Epithelial cell of proximal tubule (primary cell): ENCODE measurements at regions not wholly inside any gene's neighbourhood (a gene's known extent, or its start where the extent isn't known, plus 50 kb on each side); places are given as distances from the start of the nearest gene placed in this dataset.
"Not testable (repeated sequence)": the region's sequence is repeated elsewhere in the genome, so short reads cannot be mapped to it uniquely, and the experiment has no call there.

Experiments used
- DNase-seq: peaks from one replicate; pipeline ENCODE4 v3.0.0-alpha.2; 2011; ENCODE audit warnings: low read depth
- H3K4me3 ChIP-seq: 2 replicates; pipeline ENCODE4 v1.5.1; 2011; ENCODE audit warnings: low read depth, mild to moderate bottlenecking, low read length
- CTCF ChIP-seq: conservative IDR thresholded peaks from 2 replicates; pipeline ENCODE4 v1.5.1; 2012; ENCODE audit warnings: low read depth, mild to moderate bottlenecking, low read length

DNA sequence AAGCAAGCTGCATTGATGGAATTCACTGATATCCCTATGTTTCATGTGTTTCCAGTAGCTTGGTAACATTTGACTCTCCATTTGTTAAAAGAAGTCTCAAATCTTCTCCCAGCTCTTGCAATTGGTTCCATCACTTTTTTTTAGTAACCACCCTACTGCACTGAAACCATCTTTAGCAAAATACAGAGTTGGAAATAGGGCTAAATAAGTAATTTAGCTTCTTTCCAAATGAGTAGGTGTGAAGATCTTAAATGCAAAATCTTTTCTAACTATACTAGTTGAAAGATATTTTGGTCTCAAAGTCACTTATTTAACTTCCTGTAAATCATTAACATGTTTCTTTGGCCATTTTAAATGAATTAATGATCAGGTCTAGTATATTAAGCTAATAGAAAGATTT lies 138.1 kb downstream of the DIRAS2 start:
- H3K4me3 ChIP-seq: no peak overlapping the region
- DNase-seq: no peak
- TF ChIP-seq CTCF: no peak

DNA sequence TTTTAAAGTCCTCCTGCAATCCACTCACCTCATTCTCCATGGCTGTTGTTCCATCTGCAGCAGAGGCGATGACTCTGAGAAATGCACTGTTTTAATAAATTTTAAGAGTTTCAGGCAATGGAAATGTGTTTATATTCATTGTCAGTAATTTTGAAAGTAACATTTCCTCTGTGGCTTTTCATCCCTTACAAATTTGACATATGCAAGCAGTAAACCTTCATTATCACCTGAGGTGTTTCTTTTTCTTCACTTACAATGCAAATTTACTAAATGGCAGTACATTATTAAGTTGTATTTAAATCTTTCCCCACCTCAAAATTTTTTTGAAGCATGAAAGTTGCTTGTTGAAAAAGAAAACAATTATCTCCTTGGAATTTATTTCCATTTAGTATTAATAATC lies 136.9 kb downstream of the DIRAS2 start:
- TF ChIP-seq CTCF: no peak
- H3K4me3 ChIP-seq: no peak overlapping the region
- DNase-seq: no peak

DNA sequence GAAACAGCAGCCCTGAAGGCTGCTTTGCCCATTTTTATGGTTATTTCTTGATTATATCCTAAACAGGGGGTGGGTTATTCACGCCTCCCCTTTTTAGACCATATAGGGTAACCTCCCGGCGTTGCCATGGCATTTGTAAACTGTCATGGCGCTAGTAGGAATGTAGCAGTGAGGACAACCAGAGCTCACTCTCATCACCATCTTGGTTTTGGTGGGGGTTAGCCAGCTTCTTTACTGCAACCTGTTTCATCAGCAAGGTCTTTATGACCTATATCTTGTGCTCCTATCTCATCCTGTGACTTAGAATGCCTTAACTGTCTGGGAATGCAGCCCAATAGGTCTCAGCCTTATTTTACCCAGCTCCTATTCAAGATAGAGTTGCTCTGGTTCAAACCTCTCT lies 136.2 kb downstream of the DIRAS2 start:
- H3K4me3 ChIP-seq, DNase-seq: not testable (repeated sequence)

DNA sequence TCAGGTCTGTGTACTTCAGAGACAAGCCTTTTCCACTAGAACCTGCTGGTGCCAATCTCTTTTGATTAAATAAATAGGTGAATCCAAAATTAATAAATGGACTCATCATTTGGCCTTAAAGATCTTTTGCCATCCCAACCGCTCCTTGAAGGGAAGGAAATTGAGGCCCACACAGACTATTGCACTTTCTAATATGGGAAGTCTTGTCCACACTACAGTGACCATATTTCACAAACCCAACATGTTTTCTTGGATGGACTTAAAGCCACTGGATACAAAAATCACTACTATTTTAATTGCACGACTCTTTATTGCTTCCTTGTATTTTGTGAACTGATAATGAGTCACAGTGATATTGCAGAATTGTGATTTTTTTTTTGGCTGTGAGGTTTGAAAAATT lies 135.0 kb downstream of the DIRAS2 start:
- H3K4me3 ChIP-seq: no peak overlapping the region
- no peak for TF ChIP-seq CTCF
- DNase-seq: no peak

GRCh38 chr9:90508940-90509339 lies 133.7 kb downstream of the DIRAS2 start:
- DNase-seq: no peak
- H3K4me3 ChIP-seq: no peak overlapping the region
- no peak for TF ChIP-seq CTCF

DNA sequence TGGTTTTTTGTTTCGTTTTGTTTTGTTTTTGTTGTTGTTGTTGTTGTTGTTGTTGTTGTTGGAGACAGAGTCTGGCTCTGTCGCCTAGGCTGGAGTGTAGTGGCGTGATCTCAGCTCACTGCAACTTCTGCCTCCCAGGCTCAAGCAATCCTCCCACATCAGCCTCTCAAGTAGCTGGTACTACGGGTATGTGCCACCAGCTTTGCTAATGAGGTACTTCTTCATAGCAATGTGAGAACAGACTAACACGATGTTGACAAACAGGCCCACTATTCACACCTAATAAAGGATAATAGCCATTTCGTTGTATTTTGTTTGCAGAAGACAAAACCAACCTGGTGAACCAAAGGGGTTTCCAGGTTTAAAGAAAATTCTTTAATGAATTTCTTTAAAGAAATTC lies 130.9 kb downstream of the DIRAS2 start:
- H3K4me3 ChIP-seq: no peak overlapping the region
- TF ChIP-seq CTCF: no peak
- no peak for DNase-seq

- DNase-seq: no peak
- H3K4me3 ChIP-seq: no peak overlapping the region
- no peak for TF ChIP-seq CTCF
Observed at GRCh38 chr9:90514877-90515276, 127.7 kb downstream of the DIRAS2 start.

GRCh38 chr9:90515510-90515909 lies 127.1 kb downstream of the DIRAS2 start:
- DNase-seq: no peak
- no peak overlapping the region for H3K4me3 ChIP-seq
- TF ChIP-seq CTCF: no peak
